GM23338 (cell line): ENCODE measurements at regions not wholly inside any gene's neighbourhood (a gene's known extent, or its start where the extent isn't known, plus 50 kb on each side); places are given as distances from the start of the nearest gene placed in this dataset.

ENCODE experiments used
- ATAC-seq: fragments of 200-7000 bp; cut with Tn5 transposase; 3 replicates; pipeline ENCODE4 v1.9.1; 2020
- DNase-seq: peaks from one replicate; pipeline ENCODE4 v3.0.0-alpha.2; 2015; ENCODE audit warnings: low spot score
- H2AFZ ChIP-seq: fragments of 200-600 bp; sonication (generic); 2 replicates; pipeline ENCODE4 v1.8.0; 2016; ENCODE audit warnings: antibody characterized with exemption, mild to moderate bottlenecking, moderate library complexity
- H3F3A ChIP-seq: fragments of 200-600 bp; sonication (generic); replicated peaks from 2 replicates; pipeline ENCODE4 v1.8.0; 2017; ENCODE audit warnings: antibody characterized with exemption, mixed run types, low read depth
- H3K27ac ChIP-seq: fragments of 200-600 bp; sonication (generic); 2 replicates; pipeline ENCODE4 v1.6.1; 2016; ENCODE audit warnings: low read depth
- H3K27me3 ChIP-seq: fragments of 200-600 bp; sonication (generic); 2 replicates; pipeline ENCODE4 v1.8.0; 2016; ENCODE audit warnings: mild to moderate bottlenecking, mixed run types, moderate library complexity; ENCODE audit not compliant: insufficient read depth
- H3K36me3 ChIP-seq: fragments of 200-600 bp; sonication (generic); 2 replicates; pipeline ENCODE4 v1.8.0; 2016; ENCODE audit warnings: mild to moderate bottlenecking; ENCODE audit not compliant: insufficient read depth
- H3K4me1 ChIP-seq: fragments of 200-600 bp; sonication (generic); 2 replicates; pipeline ENCODE4 v1.8.0; 2016; ENCODE audit warnings: mild to moderate bottlenecking, moderate library complexity; ENCODE audit not compliant: insufficient read depth
- H3K4me2 ChIP-seq: fragments of 200-600 bp; sonication (generic); 2 replicates; pipeline ENCODE4 v1.7.1; 2017; ENCODE audit warnings: mixed run types
- H3K4me3 ChIP-seq: fragments of 200-600 bp; sonication (generic); 2 replicates; pipeline ENCODE4 v1.6.1; 2016; ENCODE audit warnings: mixed run types
- H3K79me2 ChIP-seq: fragments of 200-600 bp; sonication (generic); replicated peaks from 2 replicates; pipeline ENCODE4 v1.8.0; 2017; ENCODE audit warnings: mild to moderate bottlenecking; ENCODE audit not compliant: insufficient read depth
- H3K9me2 ChIP-seq: fragments of 200-600 bp; sonication (generic); 2 replicates; pipeline ENCODE4 v1.8.0; 2017; ENCODE audit not compliant: insufficient read depth
- H4K20me1 ChIP-seq: fragments of 200-600 bp; sonication (generic); replicated peaks from 2 replicates; pipeline ENCODE4 v1.8.0; 2017; ENCODE audit warnings: mild to moderate bottlenecking; ENCODE audit not compliant: insufficient read depth
- H3K27ac Mint-ChIP-seq: 2 replicates; pipeline ENCODE4 v1.8.0; 2020; ENCODE audit warnings: inconsistent platforms, mild to moderate bottlenecking, moderate library complexity, mixed read lengths
- H3K27me3 Mint-ChIP-seq: 3 replicates; pipeline ENCODE4 v1.8.0; 2022; ENCODE audit warnings: low read depth, mild to moderate bottlenecking, moderate library complexity, mixed read lengths, inconsistent platforms; ENCODE audit not compliant: insufficient read depth, poor library complexity
- H3K36me3 Mint-ChIP-seq: 3 replicates; pipeline ENCODE4 v1.8.0; 2021; ENCODE audit warnings: low read depth, mild to moderate bottlenecking, inconsistent platforms, moderate library complexity, mixed read lengths
- H3K4me1 Mint-ChIP-seq: 3 replicates; pipeline ENCODE4 v1.8.0; 2020; ENCODE audit warnings: mild to moderate bottlenecking, inconsistent platforms, mixed read lengths
- H3K4me3 Mint-ChIP-seq: 3 replicates; pipeline ENCODE4 v1.8.0; 2021; ENCODE audit warnings: moderate library complexity, mild to moderate bottlenecking, inconsistent platforms, mixed read lengths
- H3K9me3 Mint-ChIP-seq: 3 replicates; pipeline ENCODE4 v1.8.0; 2020; ENCODE audit warnings: moderate library complexity, mild to moderate bottlenecking, inconsistent platforms, mixed read lengths
- CTCF ChIP-seq, 2 experiments: fragments of 200-600 bp in 1 of 2; sonication (generic) in 1 of 2; conservative IDR thresholded peaks; 2 replicates each; pipeline versions ENCODE4 v1.5.1 to v1.6.1; 2016 to 2017; ENCODE audit warnings: antibody characterized with exemption in 2 of 2, low read depth in 2 of 2, mild to moderate bottlenecking in 2 of 2, moderate library complexity in 1 of 2
- ETS1 ChIP-seq: IDR thresholded peaks from 2 replicates; pipeline ENCODE4 v1.6.1; 2016; ENCODE audit warnings: antibody characterized with exemption
- EZH2 ChIP-seq: fragments of 200-600 bp; sonication (generic); IDR thresholded peaks from one replicate; pipeline ENCODE4 v1.8.0; 2017; ENCODE audit warnings: antibody characterized with exemption, mild to moderate bottlenecking, low read depth; ENCODE audit not compliant: unreplicated experiment
- NANOG ChIP-seq: IDR thresholded peaks from 2 replicates; pipeline ENCODE4 v1.6.1; 2016; ENCODE audit warnings: antibody characterized with exemption, borderline replicate concordance
- ZNF462 ChIP-seq: fragments of 250-450 bp; sonication (Bioruptor Pico); IDR thresholded peaks from 2 replicates; pipeline ENCODE4 v1.5.0; 2020; ENCODE audit warnings: mild to moderate bottlenecking, moderate library complexity

- TF ChIP-seq ZNF462 (CRISPR knock-in tag) (no peak), EZH2 (no peak), NANOG (no peak)
These were observed 79.2 kb upstream of the ABI1 start (continued) for GRCh38 chr10:26939962-26940354.

- no peak for TF ChIP-seq ETS1
- TF ChIP-seq CTCF (conservative IDR thresholded peaks at IDR 0.05; ENCODE audit: low read depth in 2 of 2) = 0 out of 4 replicates have a peak, but pooled peaks of 1 of the 2 experiments have one; percentile 0
- Mint-ChIP-seq H3K4me3 (no peak overlapping the region), H3K27me3 (peaks cover 8% of the 10 kb centered on the region), H3K27ac (no peak overlapping the region), H3K9me3 (no peaks in the 10 kb centered on the region), H3K36me3 (no peaks in the 10 kb centered on the region), H3K4me1 (peaks cover 12% of the 10 kb centered on the region; the same call in 2 of the 3 replicates)
- ATAC-seq = peak; percentile 65
- Histone ChIP-seq H2AFZ (peak overlapping the region; percentile 99), H3K27ac (no peak overlapping the region), H3K27me3 (no peaks in the 10 kb centered on the region), H3K9me2 (peaks cover 4% of the 10 kb centered on the region; the same call in 1 of the 2 replicates), H4K20me1 (no peaks in the 10 kb centered on the region), H3K4me1 (no peaks in the 10 kb centered on the region), H3K79me2 (no peaks in the 10 kb centered on the region), H3K4me2 (no peak overlapping the region), H3K4me3 (no peak overlapping the region), H3F3A (0 out of 2 replicates have a peak, but pooled peaks cover 7% of the 10 kb centered on the region), H3K36me3 (no peaks in the 10 kb centered on the region)
- DNase-seq = peak; percentile 31
These were observed 78.7 kb upstream of the ABI1 start for GRCh38 chr10:26939290-26939961.
